ENCODE measurements at regions not wholly inside any gene's neighbourhood (a gene's known extent, or its start where the extent isn't known, plus 50 kb on each side); places are given as distances from the start of the nearest gene placed in this dataset.

DNA sequence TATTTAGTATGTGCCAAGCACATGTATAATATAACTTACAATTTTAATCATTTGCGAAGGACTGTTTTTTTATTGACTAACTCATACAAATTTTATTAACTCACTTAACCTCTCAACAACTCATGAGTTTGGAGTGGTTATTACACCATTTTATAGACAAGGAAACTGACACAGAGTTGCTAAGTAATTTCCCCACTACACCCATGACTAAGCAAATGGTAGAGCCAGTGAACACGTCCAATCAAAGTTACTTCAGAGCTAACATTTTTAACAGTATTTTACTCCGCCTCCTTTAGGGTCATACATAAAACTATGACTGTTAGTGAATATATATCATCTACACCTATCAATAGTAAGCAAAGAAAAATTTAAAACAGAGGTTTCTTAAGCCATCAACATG lies 556.7 kb upstream of the FSIP2 start:
- H3K4me1 Mint-ChIP-seq (ENCODE audit: low read depth, unreplicated experiment): no peaks in the 10 kb centered on the region
- FAIRE-seq (no peak), DNase-seq (ENCODE audit: low read depth) (no peak)
- no peak overlapping the region for H3K4me3 Mint-ChIP-seq (ENCODE audit: unreplicated experiment)
- no peaks in the 10 kb centered on the region for H3K36me3 Mint-ChIP-seq (ENCODE audit: low read depth, unreplicated experiment)
- Histone ChIP-seq H3K4me3 (ENCODE audit: insufficient read depth, low read depth, low read length) (no peak overlapping the region), H3K4me2 (ENCODE audit: low read length) (no peak overlapping the region), H3K27me3 (ENCODE audit: insufficient read depth, low read length) (no peaks in the 10 kb centered on the region), H3K79me2 (ENCODE audit: insufficient read depth, low read length) (no peaks in the 10 kb centered on the region), H2AFZ (ENCODE audit: low read depth, low read length) (no peak overlapping the region), H3K27ac (ENCODE audit: low read depth, low read length) (no peak overlapping the region), H4K20me1 (ENCODE audit: insufficient read depth, low read length) (no peaks in the 10 kb centered on the region), H3K4me1 (ENCODE audit: insufficient read depth, low read length) (no peaks in the 10 kb centered on the region), H3K9ac (ENCODE audit: low read length) (no peak overlapping the region), H3K9me3 (ENCODE audit: insufficient read depth, low read depth, low read length) (no peaks in the 10 kb centered on the region), H3K36me3 (ENCODE audit: insufficient read depth, low read length) (no peaks in the 10 kb centered on the region)
- H3K27me3 Mint-ChIP-seq (ENCODE audit: low read depth, unreplicated experiment): no peaks in the 10 kb centered on the region
- no peak overlapping the region for H3K27ac Mint-ChIP-seq (ENCODE audit: unreplicated experiment)
- H3K9me3 Mint-ChIP-seq (ENCODE audit: unreplicated experiment): no peaks in the 10 kb centered on the region
- TF ChIP-seq EZH2 (IDR thresholded peaks at IDR 0.05; ENCODE audit: insufficient read depth, low read length): no peak
- TF ChIP-seq, protein P1, sequence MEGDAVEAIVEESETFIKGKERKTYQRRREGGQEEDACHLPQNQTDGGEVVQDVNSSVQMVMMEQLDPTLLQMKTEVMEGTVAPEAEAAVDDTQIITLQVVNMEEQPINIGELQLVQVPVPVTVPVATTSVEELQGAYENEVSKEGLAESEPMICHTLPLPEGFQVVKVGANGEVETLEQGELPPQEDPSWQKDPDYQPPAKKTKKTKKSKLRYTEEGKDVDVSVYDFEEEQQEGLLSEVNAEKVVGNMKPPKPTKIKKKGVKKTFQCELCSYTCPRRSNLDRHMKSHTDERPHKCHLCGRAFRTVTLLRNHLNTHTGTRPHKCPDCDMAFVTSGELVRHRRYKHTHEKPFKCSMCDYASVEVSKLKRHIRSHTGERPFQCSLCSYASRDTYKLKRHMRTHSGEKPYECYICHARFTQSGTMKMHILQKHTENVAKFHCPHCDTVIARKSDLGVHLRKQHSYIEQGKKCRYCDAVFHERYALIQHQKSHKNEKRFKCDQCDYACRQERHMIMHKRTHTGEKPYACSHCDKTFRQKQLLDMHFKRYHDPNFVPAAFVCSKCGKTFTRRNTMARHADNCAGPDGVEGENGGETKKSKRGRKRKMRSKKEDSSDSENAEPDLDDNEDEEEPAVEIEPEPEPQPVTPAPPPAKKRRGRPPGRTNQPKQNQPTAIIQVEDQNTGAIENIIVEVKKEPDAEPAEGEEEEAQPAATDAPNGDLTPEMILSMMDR (IDR thresholded peaks at IDR 0.05; ENCODE audit: insufficient read depth, low read depth, low read length): no peak

DNA sequence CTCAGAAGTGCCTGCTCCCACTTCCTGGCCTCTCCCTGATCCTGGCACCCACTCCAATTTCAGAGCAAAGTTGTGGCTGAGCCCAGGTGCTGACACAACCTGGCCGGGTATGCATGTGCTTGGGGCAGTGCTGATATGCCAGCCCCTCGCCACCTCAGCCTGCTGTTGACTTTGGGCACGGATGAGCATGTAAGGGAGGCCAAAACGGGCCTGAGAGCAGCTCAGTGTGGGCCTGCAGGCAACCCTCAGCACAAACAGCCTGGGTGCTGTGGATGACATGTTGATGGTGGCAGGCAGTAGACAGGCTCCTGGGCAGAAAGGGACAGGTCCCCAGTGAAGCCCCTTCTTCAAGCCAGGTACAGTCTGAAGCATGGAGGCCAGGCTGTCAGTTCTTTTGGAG lies 553.6 kb upstream of the FSIP2 start:
- H3K79me2 ChIP-seq (ENCODE audit: insufficient read depth, low read length): no peaks in the 10 kb centered on the region
- FAIRE-seq: no peak
- H3K9ac ChIP-seq (ENCODE audit: low read length): no peak overlapping the region
- H3K27me3 Mint-ChIP-seq (ENCODE audit: low read depth, unreplicated experiment): no peaks in the 10 kb centered on the region
- no peak overlapping the region for H3K4me2 ChIP-seq (ENCODE audit: low read length)
- H3K4me1 Mint-ChIP-seq (ENCODE audit: low read depth, unreplicated experiment): no peaks in the 10 kb centered on the region
- no peaks in the 10 kb centered on the region for H3K4me1 ChIP-seq (ENCODE audit: insufficient read depth, low read length)
- DNase-seq (ENCODE audit: low read depth): no peak
- H3K9me3 ChIP-seq (ENCODE audit: insufficient read depth, low read depth, low read length): no peaks in the 10 kb centered on the region
- H3K9me3 Mint-ChIP-seq (ENCODE audit: unreplicated experiment): no peaks in the 10 kb centered on the region
- H3K27ac ChIP-seq (ENCODE audit: low read depth, low read length): no peak overlapping the region
- no peak overlapping the region for H3K4me3 Mint-ChIP-seq (ENCODE audit: unreplicated experiment)
- H3K36me3 ChIP-seq (ENCODE audit: insufficient read depth, low read length): no peaks in the 10 kb centered on the region
- no peak overlapping the region for H3K4me3 ChIP-seq (ENCODE audit: insufficient read depth, low read depth, low read length)
- TF ChIP-seq, protein P1 (IDR thresholded peaks at IDR 0.05; ENCODE audit: insufficient read depth, low read depth, low read length): no peak
- TF ChIP-seq EZH2 (IDR thresholded peaks at IDR 0.05; ENCODE audit: insufficient read depth, low read length): no peak
- no peaks in the 10 kb centered on the region for H3K36me3 Mint-ChIP-seq (ENCODE audit: low read depth, unreplicated experiment)
- no peak overlapping the region for H2AFZ ChIP-seq (ENCODE audit: low read depth, low read length)
- no peaks in the 10 kb centered on the region for H4K20me1 ChIP-seq (ENCODE audit: insufficient read depth, low read length)
- no peak overlapping the region for H3K27ac Mint-ChIP-seq (ENCODE audit: unreplicated experiment)
- H3K27me3 ChIP-seq (ENCODE audit: insufficient read depth, low read length): no peaks in the 10 kb centered on the region

DNA sequence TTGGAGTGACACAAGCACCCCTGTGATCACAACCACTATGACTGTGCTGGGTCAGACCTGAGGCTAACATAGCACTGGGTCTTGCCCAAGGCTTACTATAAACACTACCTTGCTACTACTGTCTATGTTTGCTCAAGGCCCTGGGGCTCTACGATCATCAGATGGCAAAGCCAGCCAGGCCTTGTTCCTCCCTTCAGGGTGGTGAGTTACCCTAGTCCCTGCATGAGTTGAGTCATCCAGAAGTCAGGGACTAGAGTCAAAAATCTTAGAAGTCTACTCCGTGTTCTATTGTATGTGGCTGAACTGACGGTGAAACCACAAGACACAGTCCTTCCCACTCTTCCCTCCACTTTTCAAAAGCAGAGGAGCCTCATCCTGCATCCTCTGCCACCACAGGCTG lies 551.2 kb upstream of the FSIP2 start:
- FAIRE-seq (no peak), DNase-seq (ENCODE audit: low read depth) (no peak)
- H3K36me3 ChIP-seq (ENCODE audit: insufficient read depth, low read length): no peaks in the 10 kb centered on the region
- Mint-ChIP-seq H3K36me3 (ENCODE audit: low read depth, unreplicated experiment) (no peaks in the 10 kb centered on the region), H3K9me3 (ENCODE audit: unreplicated experiment) (peaks cover 7% of the 10 kb centered on the region), H3K4me1 (ENCODE audit: low read depth, unreplicated experiment) (no peaks in the 10 kb centered on the region), H3K27me3 (ENCODE audit: low read depth, unreplicated experiment) (no peaks in the 10 kb centered on the region), H3K4me3 (ENCODE audit: unreplicated experiment) (no peak overlapping the region), H3K27ac (ENCODE audit: unreplicated experiment) (no peak overlapping the region)
- TF ChIP-seq, protein P1 (IDR thresholded peaks at IDR 0.05; ENCODE audit: insufficient read depth, low read depth, low read length): no peak
- no peak for TF ChIP-seq EZH2 (IDR thresholded peaks at IDR 0.05; ENCODE audit: insufficient read depth, low read length)
- no peak overlapping the region for H3K4me3 ChIP-seq (ENCODE audit: insufficient read depth, low read depth, low read length)
- H4K20me1 ChIP-seq (ENCODE audit: insufficient read depth, low read length): no peaks in the 10 kb centered on the region
- no peaks in the 10 kb centered on the region for H3K9me3 ChIP-seq (ENCODE audit: insufficient read depth, low read depth, low read length)
- no peaks in the 10 kb centered on the region for H3K27me3 ChIP-seq (ENCODE audit: insufficient read depth, low read length)
- no peak overlapping the region for H3K27ac ChIP-seq (ENCODE audit: low read depth, low read length)
- H2AFZ ChIP-seq (ENCODE audit: low read depth, low read length): no peak overlapping the region
- H3K79me2 ChIP-seq (ENCODE audit: insufficient read depth, low read length): no peaks in the 10 kb centered on the region
- no peak overlapping the region for H3K4me2 ChIP-seq (ENCODE audit: low read length)
- no peak overlapping the region for H3K9ac ChIP-seq (ENCODE audit: low read length)
- H3K4me1 ChIP-seq (ENCODE audit: insufficient read depth, low read length): no peaks in the 10 kb centered on the region
